ENCODE measurements at regions not wholly inside any gene's neighbourhood (a gene's known extent, or its start where the extent isn't known, plus 50 kb on each side); places are given as distances from the start of the nearest gene placed in this dataset.

DNA sequence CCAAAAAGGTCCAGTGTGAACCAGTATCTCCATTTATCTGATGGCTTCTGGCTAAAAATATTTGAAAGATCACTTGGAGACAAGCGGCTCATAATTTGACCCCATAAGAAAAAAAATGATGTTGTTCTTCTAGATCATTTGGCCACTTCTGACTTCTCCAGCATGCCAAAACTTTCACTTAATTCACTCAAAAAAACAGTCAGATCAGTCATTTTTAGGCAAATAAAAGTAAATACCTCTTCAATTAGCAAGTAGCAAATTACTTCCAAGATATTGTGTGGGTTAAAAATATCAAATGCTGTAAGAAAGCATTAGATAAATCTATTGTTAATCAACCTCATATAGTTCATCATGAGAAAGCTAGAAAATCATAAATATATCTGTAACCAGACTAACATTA lies 106.0 kb downstream of the ZC3H11B start:
- TF ChIP-seq POLR2A (IDR thresholded peaks at IDR 0.05; ENCODE audit: low read depth, low read length) (no peak), POLR2AphosphoS5 (IDR thresholded peaks at IDR 0.05; ENCODE audit: low read depth, low read length) (no peak), TAF1 (IDR thresholded peaks at IDR 0.05; ENCODE audit: low read depth, low read length) (no peak), SPI1 (IDR thresholded peaks at IDR 0.05; ENCODE audit: low read depth, low read length) (no peak), PAX5 (IDR thresholded peaks at IDR 0.05; ENCODE audit: insufficient read depth, low read length, severe bottlenecking) (no peak)
